Lower leg skin (tissue), 4 donors: ENCODE measurements at regions not wholly inside any gene's neighbourhood (a gene's known extent, or its start where the extent isn't known, plus 50 kb on each side); places are given as distances from the start of the nearest gene placed in this dataset.

Experiments used
- DNase-seq, 2 donors: peaks; one replicate each; pipeline ENCODE4 v3.0.0-alpha.2; 2019; ENCODE audit warnings: low spot score in 2 of 2
- H3K4me3 ChIP-seq: fragments of 200-600 bp; sonication (generic); 2 replicates; pipeline ENCODE4 v1.5.1; 2017; ENCODE audit warnings: mild to moderate bottlenecking, low read depth; ENCODE audit not compliant: poor library complexity, severe bottlenecking
- CTCF ChIP-seq, 3 donors: fragments of 450-650 bp; IDR thresholded peaks; one replicate each; pipeline ENCODE4 v1.5.1; 2016; ENCODE audit warnings: antibody characterized with exemption in 3 of 3, mild to moderate bottlenecking in 3 of 3, moderate library complexity in 2 of 3
- POLR2A ChIP-seq, 2 donors: fragments of 450-650 bp; IDR thresholded peaks; one replicate each; pipeline ENCODE4 v1.6.1; 2016 to 2017; ENCODE audit warnings: antibody characterized with exemption in 2 of 2, mild to moderate bottlenecking in 1 of 2, moderate library complexity in 1 of 2
- WGBS, 2 donors: methylation state at CpG; one replicate each; pipeline ENCODE4 v1.1.5; 2018; 5-methylcytosine and 5-hydroxymethylcytosine counted together
- intact Hi-C: fragments of 100-400 bp; cut with DNase I; formaldehyde crosslinking; loops from one replicate; pipeline ENCODE4 v1.15.0; 2023; ENCODE audit warnings: low total_unique reads

- no peak for TF ChIP-seq CTCF (IDR thresholded peaks at IDR 0.05)
- no peak for TF ChIP-seq POLR2A (IDR thresholded peaks at IDR 0.05)
- WGBS, 2 donors: 64 to 72% methylated on average over 3 of the region's 3 CpGs
- intact Hi-C loops: no loop called here
- no peak overlapping the region for H3K4me3 ChIP-seq
- no peak for DNase-seq
These were observed 1741.5 kb downstream of the PCDH9 start for GRCh38 chr13:65488606-65489005.

- intact Hi-C loops: no loop called here
- TF ChIP-seq POLR2A (IDR thresholded peaks at IDR 0.05) (no peak), CTCF (IDR thresholded peaks at IDR 0.05) (no peak)
- WGBS, 2 donors: 48 to 63% methylated on average over 2 of the region's 2 CpGs
- H3K4me3 ChIP-seq: no peak overlapping the region
- DNase-seq: no peak
These were observed 1750.4 kb downstream of the PCDH9 start for GRCh38 chr13:65479692-65480091.

GRCh38 chr13:65473196-65473595 lies 1756.9 kb downstream of the PCDH9 start:
- intact Hi-C loops: no loop called here
- no peak overlapping the region for H3K4me3 ChIP-seq
- no peak for DNase-seq
- no peak for TF ChIP-seq POLR2A (IDR thresholded peaks at IDR 0.05)
- 89 to 93% methylated on average over 1 of the region's 1 CpG for WGBS, 2 donors

GRCh38 chr13:65472336-65472735 lies 1757.8 kb downstream of the PCDH9 start:
- H3K4me3 ChIP-seq: no peak overlapping the region
- no peak for DNase-seq
- TF ChIP-seq POLR2A (IDR thresholded peaks at IDR 0.05) (no peak), CTCF (IDR thresholded peaks at IDR 0.05) (no peak)
- intact Hi-C loops: no loop called here
- 54 to 58% methylated on average over 2 of the region's 2 CpGs for WGBS, 2 donors

GRCh38 chr13:65470781-65471180 lies 1759.4 kb downstream of the PCDH9 start:
- intact Hi-C loops: no loop called here
- no peak for DNase-seq
- no peak for TF ChIP-seq POLR2A (IDR thresholded peaks at IDR 0.05)
- TF ChIP-seq CTCF (IDR thresholded peaks at IDR 0.05): no peak
- 28 to 40% methylated on average over 2 of the region's 2 CpGs for WGBS, 2 donors
- no peak overlapping the region for H3K4me3 ChIP-seq

GRCh38 chr13:65468628-65469027 lies 1761.5 kb downstream of the PCDH9 start:
- intact Hi-C loops: no loop called here
- no peak for TF ChIP-seq POLR2A (IDR thresholded peaks at IDR 0.05)
- TF ChIP-seq CTCF (IDR thresholded peaks at IDR 0.05): no peak
- no peak overlapping the region for H3K4me3 ChIP-seq
- no peak for DNase-seq
